HPDE6-E6E7 (cell line): ENCODE measurements at regions not wholly inside any gene's neighbourhood (a gene's known extent, or its start where the extent isn't known, plus 50 kb on each side); places are given as distances from the start of the nearest gene placed in this dataset.

Source experiments
- DNase-seq: peaks from one replicate; pipeline ENCODE4 v3.0.0; 2011; ENCODE audit warnings: missing footprints; ENCODE audit errors: extremely low spot score

DNA sequence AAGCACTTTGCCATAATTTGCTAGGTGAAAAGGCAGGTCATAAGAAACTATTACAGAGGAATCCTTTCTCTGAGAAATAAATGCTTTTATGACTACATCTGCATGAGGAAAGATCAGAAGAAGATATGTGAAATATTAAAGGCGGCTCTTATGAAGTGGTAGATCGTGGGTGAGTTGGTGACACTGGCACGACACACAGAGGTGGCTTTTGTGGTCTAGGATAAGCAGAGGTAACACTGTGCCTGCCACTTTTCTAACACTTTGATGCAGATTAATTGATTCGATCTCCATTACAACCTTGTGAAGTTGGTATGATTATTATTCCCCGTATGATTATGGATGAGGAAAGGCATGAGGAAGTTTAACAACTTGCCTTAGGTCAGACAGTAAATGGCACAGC, 60.0 kb upstream of the ELK3 start:
- no peak for DNase-seq

DNA sequence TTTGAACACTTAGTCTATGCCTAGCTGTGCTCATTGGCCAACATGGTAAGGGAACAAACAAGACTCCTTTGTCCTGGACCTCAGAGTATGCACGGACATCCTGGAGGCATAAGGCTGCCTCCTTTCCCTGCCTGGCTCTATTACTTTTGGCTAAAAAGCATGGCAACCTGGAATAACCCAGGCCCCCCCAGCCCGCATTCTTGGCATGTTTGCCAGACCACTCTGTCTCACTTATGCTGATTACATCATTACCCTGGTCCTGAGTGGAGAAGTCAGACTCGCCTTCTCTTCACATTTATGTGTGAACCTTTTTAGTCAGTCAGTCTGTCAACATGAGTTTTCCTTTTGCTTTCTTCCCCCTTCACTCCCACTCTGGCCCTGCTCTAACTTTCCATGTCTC, 58.0 kb upstream of the ELK3 start:
- DNase-seq, result no peak

DNA sequence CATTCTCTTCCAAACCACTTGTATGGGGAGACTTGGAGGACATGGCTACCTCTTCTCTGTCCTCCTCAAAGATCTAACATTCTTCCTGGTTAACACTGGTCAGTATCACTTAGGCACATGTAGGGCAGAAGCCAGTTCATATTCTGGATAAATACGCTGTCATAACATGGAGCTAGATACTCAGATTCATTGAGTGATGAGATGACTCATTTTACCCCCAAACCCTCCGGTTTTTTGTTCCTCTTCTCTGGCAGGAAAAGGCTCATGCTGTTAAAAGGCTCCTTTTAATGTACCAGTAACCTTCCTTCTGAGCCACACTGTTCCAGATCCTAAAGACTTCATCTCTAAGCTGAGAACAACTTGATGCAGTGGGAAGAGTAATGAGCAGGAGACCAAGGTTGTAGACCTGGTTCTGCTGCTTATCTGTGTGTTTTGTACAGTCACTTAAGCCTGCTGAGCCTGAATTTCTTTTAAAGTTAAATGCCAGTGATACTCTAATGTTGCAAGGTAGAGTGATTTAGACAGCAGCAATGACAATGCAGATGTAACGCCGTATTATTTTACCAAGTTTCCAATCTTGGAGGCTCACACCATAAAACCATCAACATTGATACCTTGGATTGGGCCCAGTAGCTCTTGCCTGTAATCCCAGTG, 57.3 kb upstream of the ELK3 start:
- DNase-seq, result no peak

DNA sequence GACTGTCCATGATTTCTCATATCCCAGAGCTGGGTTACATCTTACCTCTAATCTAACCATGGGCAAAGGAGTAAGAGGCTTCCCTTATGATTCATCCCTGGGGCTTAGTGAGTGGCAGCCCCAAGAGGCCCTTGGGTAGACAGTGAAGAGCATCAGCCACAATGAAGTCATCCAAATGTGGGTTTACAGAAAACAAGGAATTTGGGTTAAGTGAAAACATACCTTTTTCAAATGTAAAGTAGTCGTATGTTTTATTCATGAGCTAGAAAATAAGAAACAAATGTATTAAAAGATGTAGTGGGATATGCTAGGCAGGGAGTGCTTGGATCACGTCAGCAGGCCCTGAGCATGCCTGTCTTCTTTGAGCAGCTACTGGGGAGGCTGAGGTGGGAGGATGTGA, 54.0 kb upstream of the ELK3 start:
- DNase-seq, result peak; percentile 21

DNA sequence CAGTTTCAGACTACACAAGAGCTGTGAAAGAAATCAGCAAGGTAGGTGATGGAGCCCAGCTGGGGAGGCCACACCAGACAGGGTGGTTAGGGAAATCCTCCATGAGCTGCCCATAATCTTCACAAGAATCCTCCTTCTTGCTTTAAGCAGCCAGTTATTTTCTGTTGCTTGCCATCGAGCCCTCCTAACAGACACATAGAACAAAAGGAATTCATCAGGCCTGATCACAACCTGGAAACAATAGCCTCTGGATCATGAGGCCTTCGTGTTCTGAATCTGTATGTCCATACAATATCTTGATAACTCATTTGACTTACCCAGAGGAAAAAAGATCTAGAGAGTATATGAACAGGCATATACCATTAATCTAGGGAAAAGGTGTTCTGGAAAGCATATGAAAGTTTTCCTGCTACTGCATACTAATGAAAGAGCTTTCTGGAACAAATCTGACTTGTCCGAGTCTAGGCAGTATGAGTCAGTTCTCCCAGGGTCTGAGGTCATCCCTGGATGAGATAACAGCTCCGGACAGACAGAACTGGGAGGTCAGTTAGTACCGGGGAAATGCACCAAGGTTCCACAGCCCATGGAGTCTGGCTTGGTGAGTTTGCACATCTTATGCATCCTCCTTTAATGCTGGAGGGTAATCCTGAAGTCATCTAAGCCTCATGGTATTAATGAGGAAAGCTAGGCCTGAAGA, 52.8 kb upstream of the ELK3 start:
- DNase-seq, result no peak

DNA sequence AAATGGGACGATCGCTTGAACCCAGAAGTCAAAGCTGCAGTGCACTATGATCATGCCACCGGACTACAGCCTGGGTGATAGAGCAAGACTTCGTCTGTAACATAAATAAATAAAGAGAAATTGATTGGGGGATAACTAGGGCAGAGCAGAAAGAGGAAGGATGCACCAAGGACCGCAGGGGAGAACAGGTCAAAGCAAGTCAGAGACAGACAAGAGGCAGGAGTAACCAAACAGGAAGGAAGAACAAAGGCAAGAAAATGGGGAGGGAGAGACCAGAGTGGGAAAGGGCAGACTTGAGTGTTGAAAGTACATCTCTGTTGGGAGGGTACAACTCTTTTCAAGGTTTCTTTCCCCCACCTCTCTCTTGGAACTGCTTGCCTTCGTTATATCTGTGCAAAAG, 50.8 kb upstream of the ELK3 start:
- DNase-seq, result no peak

DNA sequence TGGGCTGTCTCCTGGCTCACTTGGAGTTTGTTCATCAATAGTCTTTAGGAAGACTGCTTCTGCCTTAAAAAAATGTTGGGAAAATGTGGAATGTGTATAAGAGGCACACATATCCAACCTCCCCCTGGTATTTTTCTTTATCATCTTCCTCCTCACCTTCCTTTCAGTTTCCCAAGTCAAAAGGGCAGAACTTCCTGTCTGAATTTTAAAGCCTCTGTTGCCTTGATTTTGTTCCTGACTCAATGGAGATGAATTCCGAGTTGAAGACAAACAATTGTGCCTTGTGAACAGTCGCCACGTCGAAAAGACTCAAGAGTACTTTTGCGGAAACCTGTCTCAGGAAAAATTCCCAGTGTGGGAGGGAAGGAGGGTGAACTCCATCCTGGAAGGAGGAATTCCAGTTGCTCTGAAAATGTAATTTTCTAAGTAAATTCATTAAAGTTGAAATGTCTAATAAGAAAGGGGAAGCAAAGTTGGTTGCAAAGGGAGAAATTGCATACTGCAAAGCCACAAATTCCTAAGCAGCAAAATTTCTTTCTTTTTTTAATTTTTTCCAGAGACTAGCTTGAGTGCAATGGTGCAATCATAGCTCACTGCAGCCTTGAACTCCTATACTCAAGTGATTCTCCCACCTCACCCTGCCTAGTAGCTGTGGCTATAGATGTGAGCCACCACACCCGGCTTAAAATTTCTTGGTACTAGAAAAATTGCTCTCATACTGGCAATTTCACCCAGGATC, 50.2 kb upstream of the ELK3 start:
- no peak for DNase-seq
